Peyer's patch (tissue), 4 donors: ENCODE measurements at regions not wholly inside any gene's neighbourhood (a gene's known extent, or its start where the extent isn't known, plus 50 kb on each side); places are given as distances from the start of the nearest gene placed in this dataset.
"Not testable (repeated sequence)": the region's sequence is repeated elsewhere in the genome, so short reads cannot be mapped to it uniquely, and the experiment has no call there.

Source experiments
- DNase-seq, 3 donors: peaks; one replicate each; pipeline ENCODE4 v3.0.0-alpha.2; 2017 to 2019
- H3K27ac ChIP-seq, 4 donors: fragments of 200-600 bp; sonication (generic); one replicate each; pipeline ENCODE4 v1.5.1; 2016 to 2019
- H3K27me3 ChIP-seq, 2 donors: fragments of 200-600 bp; sonication (generic); one replicate each; pipeline ENCODE4 v1.5.1; 2019
- H3K36me3 ChIP-seq, 3 donors: fragments of 200-600 bp; sonication (generic); one replicate each; pipeline ENCODE4 v1.5.1; 2016 to 2019
- H3K4me1 ChIP-seq, 4 donors: fragments of 200-600 bp; sonication (generic); one replicate each; pipeline ENCODE4 v1.5.1; 2016 to 2019
- H3K4me3 ChIP-seq, 4 donors: fragments of 200-600 bp; sonication (generic); 1 replicate in 3 of 4; 2 replicates in 1 of 4; pipeline ENCODE4 v1.5.1; 2016 to 2019; ENCODE audit warnings: mild to moderate bottlenecking in 1 of 4
- H3K9me3 ChIP-seq, 4 donors: fragments of 200-600 bp; sonication (generic); one replicate each; pipeline ENCODE4 v1.5.1; 2016 to 2019; ENCODE audit warnings: mild to moderate bottlenecking in 1 of 4
- POLR2A ChIP-seq, 2 donors: fragments of 450-650 bp; IDR thresholded peaks; one replicate each; pipeline ENCODE4 v1.5.1; 2017; ENCODE audit warnings: antibody characterized with exemption in 2 of 2, mild to moderate bottlenecking in 2 of 2, moderate library complexity in 2 of 2
- TF ChIP-seq, protein P1 (sequence below), 6 experiments: fragments of 450-650 bp in 4 of 6; fragments of 200-600 bp in 2 of 6; sonication (generic) in 1 of 6; IDR thresholded peaks; one replicate each; pipeline ENCODE4 v1.5.1; 2017 to 2019; ENCODE audit warnings: antibody characterized with exemption in 6 of 6, mild to moderate bottlenecking in 3 of 6, moderate library complexity in 1 of 6

- no peaks in the 10 kb centered on the region for H3K9me3 ChIP-seq
- no peak for DNase-seq
- no peaks in the 10 kb centered on the region for H3K36me3 ChIP-seq
- H3K27ac ChIP-seq = no peak overlapping the region
- TF ChIP-seq POLR2A (IDR thresholded peaks at IDR 0.05) = no peak
- TF ChIP-seq, protein P1, sequence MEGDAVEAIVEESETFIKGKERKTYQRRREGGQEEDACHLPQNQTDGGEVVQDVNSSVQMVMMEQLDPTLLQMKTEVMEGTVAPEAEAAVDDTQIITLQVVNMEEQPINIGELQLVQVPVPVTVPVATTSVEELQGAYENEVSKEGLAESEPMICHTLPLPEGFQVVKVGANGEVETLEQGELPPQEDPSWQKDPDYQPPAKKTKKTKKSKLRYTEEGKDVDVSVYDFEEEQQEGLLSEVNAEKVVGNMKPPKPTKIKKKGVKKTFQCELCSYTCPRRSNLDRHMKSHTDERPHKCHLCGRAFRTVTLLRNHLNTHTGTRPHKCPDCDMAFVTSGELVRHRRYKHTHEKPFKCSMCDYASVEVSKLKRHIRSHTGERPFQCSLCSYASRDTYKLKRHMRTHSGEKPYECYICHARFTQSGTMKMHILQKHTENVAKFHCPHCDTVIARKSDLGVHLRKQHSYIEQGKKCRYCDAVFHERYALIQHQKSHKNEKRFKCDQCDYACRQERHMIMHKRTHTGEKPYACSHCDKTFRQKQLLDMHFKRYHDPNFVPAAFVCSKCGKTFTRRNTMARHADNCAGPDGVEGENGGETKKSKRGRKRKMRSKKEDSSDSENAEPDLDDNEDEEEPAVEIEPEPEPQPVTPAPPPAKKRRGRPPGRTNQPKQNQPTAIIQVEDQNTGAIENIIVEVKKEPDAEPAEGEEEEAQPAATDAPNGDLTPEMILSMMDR (IDR thresholded peaks at IDR 0.05) = no peak
- no peak overlapping the region for H3K4me3 ChIP-seq
- no peaks in the 10 kb centered on the region for H3K27me3 ChIP-seq
- no peaks in the 10 kb centered on the region for H3K4me1 ChIP-seq
Measured at GRCh38 chr13:73815796-73816195, 318.4 kb downstream of the KLF12 start.

DNA sequence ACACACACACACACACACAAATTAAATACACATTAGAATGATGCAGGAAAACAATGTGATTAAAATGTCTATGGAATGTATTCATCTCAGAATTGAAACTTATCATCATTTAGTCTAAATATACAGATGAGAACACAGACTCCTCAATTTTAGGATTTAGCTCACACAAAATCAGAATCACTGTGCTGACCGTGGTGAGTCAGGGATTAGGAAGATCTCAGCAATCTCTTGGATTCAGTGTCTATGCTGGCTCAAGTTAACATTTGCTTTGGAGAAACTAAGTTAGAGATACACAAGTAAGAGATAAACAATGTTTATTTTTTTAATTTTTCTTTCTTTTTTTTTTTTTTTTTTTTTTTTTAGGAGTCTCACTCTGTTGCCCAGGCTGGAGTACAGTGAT is 323.6 kb downstream of the KLF12 start:
- Histone ChIP-seq H3K36me3 (no peaks in the 10 kb centered on the region), H3K9me3 (no peaks in the 10 kb centered on the region), H3K4me1 (no peaks in the 10 kb centered on the region), H3K4me3 (no peak overlapping the region), H3K27me3 (no peaks in the 10 kb centered on the region), H3K27ac (no peak overlapping the region)
- no peak for DNase-seq
- TF ChIP-seq, protein P1 (IDR thresholded peaks at IDR 0.05) = no peak
- TF ChIP-seq POLR2A (IDR thresholded peaks at IDR 0.05) = no peak

GRCh38 chr13:73809561-73809960 is 324.6 kb downstream of the KLF12 start:
- H3K27me3 ChIP-seq = no peaks in the 10 kb centered on the region
- TF ChIP-seq, protein P1 (IDR thresholded peaks at IDR 0.05) = no peak
- H3K4me3 ChIP-seq = no peak overlapping the region
- H3K9me3 ChIP-seq = no peaks in the 10 kb centered on the region
- no peaks in the 10 kb centered on the region for H3K36me3 ChIP-seq
- DNase-seq = no peak
- H3K27ac ChIP-seq = no peak overlapping the region
- H3K4me1 ChIP-seq = no peaks in the 10 kb centered on the region

- Histone ChIP-seq H3K4me3 (no peak overlapping the region), H3K27me3 (no peaks in the 10 kb centered on the region), H3K36me3 (no peaks in the 10 kb centered on the region), H3K27ac (no peak overlapping the region), H3K4me1 (no peaks in the 10 kb centered on the region), H3K9me3 (no peaks in the 10 kb centered on the region)
- DNase-seq = no peak
- TF ChIP-seq POLR2A (IDR thresholded peaks at IDR 0.05) = no peak
- TF ChIP-seq, protein P1 (IDR thresholded peaks at IDR 0.05) = no peak
Measured at GRCh38 chr13:73808318-73808717, 325.9 kb downstream of the KLF12 start.

DNA sequence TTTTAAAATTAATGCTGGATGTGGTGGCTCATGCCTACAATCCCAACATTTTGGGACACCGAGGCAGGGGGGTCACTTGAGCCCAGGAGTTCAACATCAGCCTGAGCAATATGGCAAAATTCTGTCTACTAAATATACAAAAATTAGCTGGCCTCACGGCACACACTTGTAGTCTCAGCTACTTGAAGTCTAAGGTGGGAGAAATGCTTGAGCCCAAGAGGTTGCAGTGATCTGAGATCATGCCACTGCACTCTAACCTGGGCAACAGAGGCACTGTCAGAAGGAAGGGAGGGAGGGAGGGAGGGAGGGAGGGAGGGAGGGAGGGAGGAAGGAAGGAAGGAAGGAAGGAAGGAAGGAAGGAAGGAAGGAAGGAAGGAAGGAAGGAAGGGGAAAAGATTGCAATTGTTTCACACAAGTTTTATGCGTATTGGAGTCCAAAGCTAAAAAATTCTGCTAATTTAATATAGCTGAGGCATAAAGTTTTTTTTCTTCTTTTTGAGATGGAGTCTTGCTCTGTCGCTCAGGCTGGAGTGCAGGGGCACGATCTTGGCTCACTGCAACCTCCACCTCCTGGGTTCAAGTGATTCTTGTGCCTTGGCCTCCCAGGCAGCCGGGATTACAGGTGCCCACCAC is 328.8 kb downstream of the KLF12 start:
- not testable (repeated sequence) for H3K36me3 ChIP-seq, H3K4me3 ChIP-seq, H3K9me3 ChIP-seq, H3K27me3 ChIP-seq, H3K27ac ChIP-seq, DNase-seq, H3K4me1 ChIP-seq

GRCh38 chr13:73803997-73804396 is 330.2 kb downstream of the KLF12 start:
- DNase-seq = no peak
- TF ChIP-seq POLR2A (IDR thresholded peaks at IDR 0.05) = no peak
- H3K4me1 ChIP-seq = no peaks in the 10 kb centered on the region
- H3K4me3 ChIP-seq = no peak overlapping the region
- H3K27me3 ChIP-seq = no peaks in the 10 kb centered on the region
- no peaks in the 10 kb centered on the region for H3K9me3 ChIP-seq
- H3K36me3 ChIP-seq = no peaks in the 10 kb centered on the region
- H3K27ac ChIP-seq = no peak overlapping the region

DNA sequence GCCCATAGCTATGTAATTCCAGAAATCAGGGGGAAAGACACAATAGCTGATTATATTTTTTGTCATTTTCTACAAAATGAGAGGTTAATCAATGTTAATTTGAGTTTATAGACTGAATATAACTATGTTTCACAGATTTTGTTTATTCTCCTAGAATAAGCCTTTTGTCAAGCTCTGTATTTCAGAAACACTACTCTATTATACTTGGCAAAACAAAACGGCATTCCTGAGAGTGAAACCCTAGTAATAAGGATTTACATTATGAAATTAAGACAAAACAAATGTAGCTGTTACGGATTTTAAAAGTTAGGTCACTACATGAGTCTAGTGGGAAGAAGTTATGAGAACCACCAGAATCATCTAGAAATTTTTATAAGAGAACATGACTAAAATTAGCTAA is 334.2 kb downstream of the KLF12 start:
- Histone ChIP-seq H3K4me1 (no peaks in the 10 kb centered on the region), H3K36me3 (no peaks in the 10 kb centered on the region), H3K9me3 (no peaks in the 10 kb centered on the region), H3K27ac (no peak overlapping the region), H3K4me3 (no peak overlapping the region), H3K27me3 (no peaks in the 10 kb centered on the region)
- TF ChIP-seq, protein P1 (IDR thresholded peaks at IDR 0.05) = no peak
- TF ChIP-seq POLR2A (IDR thresholded peaks at IDR 0.05) = no peak
- no peak for DNase-seq
